Chondrocyte (in vitro differentiated cells): ENCODE measurements at regions not wholly inside any gene's neighbourhood (a gene's known extent, or its start where the extent isn't known, plus 50 kb on each side); places are given as distances from the start of the nearest gene placed in this dataset.
"Not testable (repeated sequence)": the region's sequence is repeated elsewhere in the genome, so short reads cannot be mapped to it uniquely, and the experiment has no call there.

Experiments
- DNase-seq: peaks from one replicate; pipeline ENCODE4 v3.0.0; 2021; ENCODE audit warnings: mixed read lengths, low spot score
- H3K27ac Mint-ChIP-seq: one replicate; pipeline ENCODE4 v1.8.0; 2021; ENCODE audit warnings: mild to moderate bottlenecking, moderate library complexity, mixed read lengths; ENCODE audit not compliant: unreplicated experiment
- H3K27me3 Mint-ChIP-seq: 2 replicates; pipeline ENCODE4 v1.8.0; 2021; ENCODE audit warnings: low read depth, mixed read lengths
- H3K36me3 Mint-ChIP-seq: 2 replicates; pipeline ENCODE4 v1.8.0; 2021; ENCODE audit warnings: low read depth, mixed read lengths
- H3K4me1 Mint-ChIP-seq: 2 replicates; pipeline ENCODE4 v1.8.0; 2021; ENCODE audit warnings: low read depth, mild to moderate bottlenecking, mixed read lengths
- H3K4me3 Mint-ChIP-seq: one replicate; pipeline ENCODE4 v1.8.0; 2021; ENCODE audit warnings: mild to moderate bottlenecking, moderate library complexity, mixed read lengths; ENCODE audit not compliant: unreplicated experiment
- H3K9me3 Mint-ChIP-seq: 2 replicates; pipeline ENCODE4 v1.8.0; 2021; ENCODE audit warnings: low read depth, mixed read lengths
- CTCF ChIP-seq: fragments of 200-600 bp; sonication (generic); IDR thresholded peaks from 2 replicates; pipeline ENCODE4 v1.5.0; 2021; ENCODE audit warnings: antibody characterized with exemption, mild to moderate bottlenecking, moderate library complexity

GRCh38 chrX:3425031-3425430 lies 78.6 kb upstream of the MXRA5 start:
- no peaks in the 10 kb centered on the region for H3K4me1 Mint-ChIP-seq
- no peak for TF ChIP-seq CTCF

GRCh38 chrX:3420316-3420715 lies 73.9 kb upstream of the MXRA5 start:
- H3K27me3 Mint-ChIP-seq: no peaks in the 10 kb centered on the region
- no peaks in the 10 kb centered on the region for H3K36me3 Mint-ChIP-seq
- no peak overlapping the region for H3K4me3 Mint-ChIP-seq
- no peak overlapping the region for H3K27ac Mint-ChIP-seq
- peaks cover 11% of the 10 kb centered on the region for H3K4me1 Mint-ChIP-seq
- TF ChIP-seq CTCF: no peak
- no peaks in the 10 kb centered on the region for H3K9me3 Mint-ChIP-seq
- DNase-seq: no peak

More at GRCh38 chrX:3425031-3425430, 78.6 kb upstream of the MXRA5 start:
- DNase-seq: no peak
- H3K4me3 Mint-ChIP-seq: no peak overlapping the region
- H3K36me3 Mint-ChIP-seq: no peaks in the 10 kb centered on the region
- H3K9me3 Mint-ChIP-seq: no peaks in the 10 kb centered on the region
- H3K27me3 Mint-ChIP-seq: no peaks in the 10 kb centered on the region
- H3K27ac Mint-ChIP-seq: no peak overlapping the region

GRCh38 chrX:3415011-3415410 lies 68.6 kb upstream of the MXRA5 start:
- Mint-ChIP-seq H3K9me3 (peaks cover 13% of the 10 kb centered on the region), H3K27me3 (no peaks in the 10 kb centered on the region), H3K36me3 (peaks cover 2% of the 10 kb centered on the region), H3K4me1 (peaks cover 44% of the 10 kb centered on the region), H3K4me3 (no peak overlapping the region), H3K27ac (peak overlapping the region; percentile 82)
- DNase-seq: no peak
- no peak for TF ChIP-seq CTCF

- H3K27me3 Mint-ChIP-seq, H3K36me3 Mint-ChIP-seq, DNase-seq, H3K27ac Mint-ChIP-seq, H3K4me3 Mint-ChIP-seq: not testable (repeated sequence)
- Mint-ChIP-seq H3K4me1 (peaks cover 59% of the 10 kb centered on the region), H3K9me3 (peaks cover 13% of the 10 kb centered on the region)
These were observed 65.2 kb upstream of the MXRA5 start for GRCh38 chrX:3411626-3412025.

GRCh38 chrX:3409936-3410335 lies 63.5 kb upstream of the MXRA5 start:
- peak overlapping the region; percentile 82 for H3K27ac Mint-ChIP-seq
- not testable (repeated sequence) for H3K36me3 Mint-ChIP-seq, H3K27me3 Mint-ChIP-seq, DNase-seq, H3K4me3 Mint-ChIP-seq
- peaks cover 13% of the 10 kb centered on the region for H3K9me3 Mint-ChIP-seq
- peaks cover 43% of the 10 kb centered on the region for H3K4me1 Mint-ChIP-seq

GRCh38 chrX:3407781-3408180 lies 61.3 kb upstream of the MXRA5 start:
- no peak for TF ChIP-seq CTCF
- peaks cover 11% of the 10 kb centered on the region for H3K9me3 Mint-ChIP-seq
- DNase-seq: no peak
- no peak overlapping the region for H3K27ac Mint-ChIP-seq
- no peak overlapping the region for H3K4me3 Mint-ChIP-seq
- H3K36me3 Mint-ChIP-seq: no peaks in the 10 kb centered on the region
- H3K27me3 Mint-ChIP-seq: no peaks in the 10 kb centered on the region
- H3K4me1 Mint-ChIP-seq: peaks cover 40% of the 10 kb centered on the region
